PC-9 (cell line): ENCODE measurements at regions not wholly inside any gene's neighbourhood (a gene's known extent, or its start where the extent isn't known, plus 50 kb on each side); places are given as distances from the start of the nearest gene placed in this dataset.

Experiments
- BruUV-seq: library from RNA; stranded (reverse); fragments of 400-500 nt; replicated peaks from 2 replicates; lab custom pipeline; 2021; lab: Mats Ljungman, UMichigan
- CTCF ChIA-PET: fragments of 300-600 bp; sonication (Branson Sonifier 250); formaldehyde crosslinking; loops from one replicate; lab custom pipeline; 2022; ENCODE audit warnings: antibody characterized with exemption; lab: Charles Lee
- POLR2A ChIA-PET: fragments of 300-600 bp; sonication (Branson Sonifier 250); formaldehyde crosslinking; loops from one replicate; lab custom pipeline; 2022; ENCODE audit warnings: antibody characterized with exemption; ENCODE audit not compliant: unreplicated experiment; lab: Charles Lee
- DNase-seq, 2 experiments: peaks; one replicate each; pipeline versions ENCODE4 v3.0.0 to v3.0.0-alpha.2; 2015 to 2022; ENCODE audit warnings: mixed read lengths in 1 of 2
- H2AFZ ChIP-seq: fragments of 200-600 bp; sonication (generic); 2 replicates; pipeline ENCODE4 v1.8.1; 2017; ENCODE audit warnings: antibody characterized with exemption
- H3F3A ChIP-seq: fragments of 200-600 bp; sonication (generic); 2 replicates; pipeline ENCODE4 v1.8.1; 2017; ENCODE audit warnings: antibody characterized with exemption, mild to moderate bottlenecking, low read depth; ENCODE audit not compliant: insufficient read depth
- H3K27ac ChIP-seq: fragments of 200-600 bp; sonication (generic); 2 replicates; pipeline ENCODE4 v1.6.1; 2016; ENCODE audit warnings: mixed run types
- H3K27me3 ChIP-seq: fragments of 200-600 bp; sonication (generic); 2 replicates; pipeline ENCODE4 v1.6.1; 2016; ENCODE audit warnings: low read depth, mixed run types; ENCODE audit not compliant: insufficient read depth
- H3K36me3 ChIP-seq: fragments of 200-600 bp; sonication (generic); 2 replicates; pipeline ENCODE4 v1.6.1; 2016; ENCODE audit warnings: low read depth, mixed run types
- H3K4me1 ChIP-seq: fragments of 200-600 bp; sonication (generic); replicated peaks from 2 replicates; pipeline ENCODE4 v1.6.1; 2016; ENCODE audit warnings: mixed run types; ENCODE audit not compliant: insufficient read depth
- H3K4me2 ChIP-seq: fragments of 200-600 bp; sonication (generic); 2 replicates; pipeline ENCODE4 v1.6.1; 2017; ENCODE audit warnings: mixed run types
- H3K4me3 ChIP-seq: fragments of 200-600 bp; sonication (generic); 2 replicates; pipeline ENCODE4 v1.6.1; 2016; ENCODE audit warnings: mixed run types
- H3K79me2 ChIP-seq: fragments of 200-600 bp; sonication (generic); 2 replicates; pipeline ENCODE4 v1.6.1; 2017; ENCODE audit warnings: low read depth, mixed run types
- H3K9me2 ChIP-seq: fragments of 200-600 bp; sonication (generic); 2 replicates; pipeline ENCODE4 v1.8.1; 2017; ENCODE audit warnings: mild to moderate bottlenecking; ENCODE audit not compliant: insufficient read depth
- H3K9me3 ChIP-seq: fragments of 200-600 bp; sonication (generic); 2 replicates; pipeline ENCODE4 v1.8.1; 2016; ENCODE audit warnings: low read depth; ENCODE audit not compliant: insufficient read depth
- H4K20me1 ChIP-seq: fragments of 200-600 bp; sonication (generic); 2 replicates; pipeline ENCODE4 v1.8.1; 2017; ENCODE audit not compliant: insufficient read depth
- EZH2 ChIP-seq: fragments of 200-600 bp; sonication (generic); IDR thresholded peaks from 2 replicates; pipeline ENCODE4 v1.8.0; 2017; ENCODE audit warnings: antibody characterized with exemption, low read depth
- intact Hi-C: fragments of 100-400 bp; cut with micrococcal nuclease; formaldehyde crosslinking; loops from one replicate; pipeline ENCODE4 v1.10.0; 2022; ENCODE audit not compliant: unreplicated experiment
- TF ChIP-seq, protein P1 (sequence below): fragments of 200-600 bp; sonication (generic); conservative IDR thresholded peaks from 2 replicates; pipeline ENCODE4 v1.6.1; 2017; ENCODE audit warnings: mixed run types, antibody characterized with exemption, mild to moderate bottlenecking, moderate library complexity

DNA sequence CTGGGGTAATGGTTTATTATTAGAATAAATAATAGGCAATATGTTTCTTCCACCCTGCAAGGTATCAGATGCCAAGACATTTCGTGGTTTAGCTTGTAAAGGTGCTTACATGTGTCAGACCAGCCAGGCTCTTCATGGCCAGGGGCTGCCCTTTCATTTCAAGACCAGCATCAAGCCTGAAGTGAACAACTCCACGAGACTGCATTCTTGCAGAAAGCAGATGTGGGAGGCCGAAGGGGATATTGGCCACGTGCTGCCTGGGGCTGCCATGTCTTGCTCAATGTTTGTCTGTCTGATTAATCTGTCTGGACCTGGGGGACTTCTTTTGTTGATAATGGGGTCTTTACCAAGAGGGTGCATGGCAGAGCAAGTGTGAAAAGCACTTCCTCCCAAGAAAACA lies 294.2 kb upstream of the RBFOX1 start:
- Histone ChIP-seq H3K79me2 (no peaks in the 10 kb centered on the region), H3F3A (no peaks in the 10 kb centered on the region), H3K36me3 (no peaks in the 10 kb centered on the region), H3K9me2 (no peaks in the 10 kb centered on the region), H3K27me3 (peaks cover 8% of the 10 kb centered on the region; the same call in 1 of the 2 replicates), H2AFZ (no peak overlapping the region), H3K4me2 (no peak overlapping the region), H4K20me1 (no peaks in the 10 kb centered on the region; the same call in 1 of the 2 replicates), H3K27ac (no peak overlapping the region), H3K4me1 (no peaks in the 10 kb centered on the region), H3K9me3 (no peaks in the 10 kb centered on the region), H3K4me3 (no peak overlapping the region)
- CTCF ChIA-PET, result no interaction called here
- no peak for TF ChIP-seq EZH2
- TF ChIP-seq, protein P1, sequence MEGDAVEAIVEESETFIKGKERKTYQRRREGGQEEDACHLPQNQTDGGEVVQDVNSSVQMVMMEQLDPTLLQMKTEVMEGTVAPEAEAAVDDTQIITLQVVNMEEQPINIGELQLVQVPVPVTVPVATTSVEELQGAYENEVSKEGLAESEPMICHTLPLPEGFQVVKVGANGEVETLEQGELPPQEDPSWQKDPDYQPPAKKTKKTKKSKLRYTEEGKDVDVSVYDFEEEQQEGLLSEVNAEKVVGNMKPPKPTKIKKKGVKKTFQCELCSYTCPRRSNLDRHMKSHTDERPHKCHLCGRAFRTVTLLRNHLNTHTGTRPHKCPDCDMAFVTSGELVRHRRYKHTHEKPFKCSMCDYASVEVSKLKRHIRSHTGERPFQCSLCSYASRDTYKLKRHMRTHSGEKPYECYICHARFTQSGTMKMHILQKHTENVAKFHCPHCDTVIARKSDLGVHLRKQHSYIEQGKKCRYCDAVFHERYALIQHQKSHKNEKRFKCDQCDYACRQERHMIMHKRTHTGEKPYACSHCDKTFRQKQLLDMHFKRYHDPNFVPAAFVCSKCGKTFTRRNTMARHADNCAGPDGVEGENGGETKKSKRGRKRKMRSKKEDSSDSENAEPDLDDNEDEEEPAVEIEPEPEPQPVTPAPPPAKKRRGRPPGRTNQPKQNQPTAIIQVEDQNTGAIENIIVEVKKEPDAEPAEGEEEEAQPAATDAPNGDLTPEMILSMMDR, result no peak
- no peak for DNase-seq
- intact Hi-C loops, result no loop called here
- BruUV-seq, result no TSS peak
- POLR2A ChIA-PET, result no interaction called here

DNA sequence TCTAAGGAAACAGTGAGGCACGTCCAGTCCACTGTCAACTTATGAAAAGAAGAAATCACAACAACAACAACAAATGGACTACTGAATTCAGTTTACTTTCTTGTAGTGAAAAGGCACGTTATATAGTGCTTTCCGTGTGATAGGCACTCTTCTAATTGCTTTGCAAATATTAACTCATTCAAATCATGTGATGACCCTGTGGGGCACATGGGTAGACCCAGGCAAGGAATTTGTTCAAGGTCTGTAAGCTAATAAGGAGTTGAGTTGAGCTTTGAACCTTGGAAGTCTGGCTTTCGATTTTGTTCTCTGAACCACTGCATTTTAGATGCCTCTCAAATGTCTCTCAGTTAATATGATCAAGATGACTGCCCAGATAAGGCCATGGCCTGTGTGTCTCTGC lies 295.1 kb upstream of the RBFOX1 start:
- no peak overlapping the region for H3K4me3 ChIP-seq
- TF ChIP-seq EZH2, result no peak
- TF ChIP-seq, protein P1, result no peak
- no peaks in the 10 kb centered on the region; the same call in 1 of the 2 replicates for H4K20me1 ChIP-seq
- H3K36me3 ChIP-seq, result no peaks in the 10 kb centered on the region
- H3K27ac ChIP-seq, result no peak overlapping the region
- no peaks in the 10 kb centered on the region for H3F3A ChIP-seq
- H3K9me2 ChIP-seq, result no peaks in the 10 kb centered on the region
- no peak overlapping the region for H2AFZ ChIP-seq
- no peaks in the 10 kb centered on the region for H3K79me2 ChIP-seq
- CTCF ChIA-PET, result interaction anchor here (0.7 kb wide), 1 partner anchor 1560 kb away, joined by 10 read pairs; no protein-coding TSS in a partner anchor
- no peaks in the 10 kb centered on the region for H3K4me1 ChIP-seq
- no peaks in the 10 kb centered on the region for H3K9me3 ChIP-seq
- POLR2A ChIA-PET, result no interaction called here
- no TSS peak for BruUV-seq
- peaks cover 16% of the 10 kb centered on the region; the same call in 1 of the 2 replicates for H3K27me3 ChIP-seq
- no peak overlapping the region for H3K4me2 ChIP-seq
- DNase-seq, result no peak
- intact Hi-C loops, result no loop called here

DNA sequence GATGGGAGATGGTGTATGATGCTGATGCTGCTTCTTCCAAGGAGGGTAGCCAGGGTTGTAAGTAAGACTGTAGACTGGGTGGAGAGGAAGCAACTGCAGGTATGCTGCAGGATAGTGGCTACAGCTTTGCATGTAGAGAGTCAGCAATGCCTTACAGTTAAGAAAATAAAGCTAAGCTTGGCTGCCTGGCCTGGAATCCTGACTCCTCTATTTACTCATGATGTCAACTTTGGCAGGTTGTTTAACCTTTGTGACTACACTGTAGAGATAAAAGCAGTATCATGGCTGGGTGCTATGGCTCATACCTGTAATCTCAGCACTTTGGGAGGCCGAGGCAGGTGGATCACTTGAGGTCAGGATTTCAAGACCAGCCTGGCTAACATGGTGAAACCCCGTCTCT lies 301.6 kb upstream of the RBFOX1 start:
- H3K27me3 ChIP-seq, result peaks cover 12% of the 10 kb centered on the region
- no TSS peak for BruUV-seq
- no peak overlapping the region for H2AFZ ChIP-seq
- H4K20me1 ChIP-seq, result no peaks in the 10 kb centered on the region; the same call in 1 of the 2 replicates
- no peaks in the 10 kb centered on the region for H3K4me1 ChIP-seq
- intact Hi-C loops, result no loop called here
- TF ChIP-seq, protein P1, result no peak
- no peak for TF ChIP-seq EZH2
- H3K4me2 ChIP-seq, result no peak overlapping the region
- no peaks in the 10 kb centered on the region for H3K9me3 ChIP-seq
- no peaks in the 10 kb centered on the region for H3K9me2 ChIP-seq
- ChIA-PET POLR2A (no interaction called here), CTCF (no interaction called here)
- H3F3A ChIP-seq, result no peaks in the 10 kb centered on the region
- no peak for DNase-seq
- no peaks in the 10 kb centered on the region for H3K36me3 ChIP-seq
- no peaks in the 10 kb centered on the region for H3K79me2 ChIP-seq
- H3K4me3 ChIP-seq, result no peak overlapping the region
- H3K27ac ChIP-seq, result no peak overlapping the region
